SK-N-SH (cell line): ENCODE measurements at regions not wholly inside any gene's neighbourhood (a gene's known extent, or its start where the extent isn't known, plus 50 kb on each side); places are given as distances from the start of the nearest gene placed in this dataset.
A peak's percentile ranks its signal among the peaks of the same experiment; 100 is the strongest.

Experiments
- CTCF ChIA-PET: fragments of 300-600, 350-600 bp; formaldehyde crosslinking; extraction: SDS; loops from one replicate; lab custom pipeline; 2021; lab: Yijun Ruan, JAX
- POLR2A ChIA-PET: fragments of 350-600 bp; sonication (Branson Sonifier 250); formaldehyde crosslinking; extraction: SDS; loops from one replicate; lab custom pipeline; 2020; ENCODE audit warnings: antibody characterized with exemption, inconsistent platforms; lab: Yijun Ruan, JAX
- DNase-seq: peaks from one replicate; pipeline ENCODE4 v3.0.0; 2012
- H2AFZ ChIP-seq: fragments of 200-600 bp; sonication (generic); 2 replicates; pipeline ENCODE4 v1.8.1; 2016; ENCODE audit warnings: antibody characterized with exemption, mild to moderate bottlenecking, low read depth
- H3F3A ChIP-seq: fragments of 200-600 bp; sonication (generic); replicated peaks from 2 replicates; pipeline ENCODE3; 2016; ENCODE audit warnings: antibody characterized with exemption, mild to moderate bottlenecking; ENCODE audit not compliant: insufficient read depth
- H3K27ac ChIP-seq, 2 experiments: fragments of 200-500 bp in 1 of 2; fragments of 200-600 bp in 1 of 2; sonication (Bioruptor generic) in 1 of 2; sonication (generic), shearing (Covaris generic) in 1 of 2; 2 replicates each; pipeline versions ENCODE4 v1.5.1 to v1.6.1; 2014 to 2016; ENCODE audit warnings: low read depth in 2 of 2, inconsistent platforms in 1 of 2, low read length in 1 of 2, mild to moderate bottlenecking in 1 of 2, mixed read lengths in 1 of 2
- H3K27me3 ChIP-seq: fragments of 200-600 bp; sonication (generic), shearing (Covaris generic); 2 replicates; pipeline ENCODE4 v1.6.1; 2016; ENCODE audit warnings: mixed run types; ENCODE audit not compliant: insufficient read depth
- H3K36me3 ChIP-seq, 2 experiments: fragments of 200-500 bp in 1 of 2; fragments of 200-600 bp in 1 of 2; sonication (Bioruptor generic) in 1 of 2; sonication (generic) in 1 of 2; replicated peaks in 1 of 2; 2 replicates each; pipeline versions ENCODE3 to v1.5.1; 2014 to 2016; ENCODE audit warnings: low read length in 1 of 2, mild to moderate bottlenecking in 1 of 2; ENCODE audit not compliant: insufficient read depth in 2 of 2, control insufficient read depth in 1 of 2
- H3K4me1 ChIP-seq, 2 experiments: fragments of 200-500 bp in 1 of 2; fragments of 200-600 bp in 1 of 2; sonication (Bioruptor generic) in 1 of 2; sonication (generic), shearing (Covaris generic) in 1 of 2; 2 replicates each; pipeline versions ENCODE4 v1.5.1 to v1.6.1; 2014 to 2016; ENCODE audit warnings: low read depth in 1 of 2, low read length in 1 of 2, mixed run types in 1 of 2; ENCODE audit not compliant: insufficient read depth in 2 of 2, control insufficient read depth in 1 of 2
- H3K4me2 ChIP-seq: fragments of 200-600 bp; sonication (generic), shearing (Covaris generic); 2 replicates; pipeline ENCODE4 v1.6.1; 2017; ENCODE audit warnings: mixed run types
- H3K4me3 ChIP-seq, 2 experiments: fragments of 200-500 bp in 1 of 2; fragments of 200-600 bp in 1 of 2; sonication (Bioruptor generic) in 1 of 2; sonication (generic), shearing (Covaris generic) in 1 of 2; 2 replicates each; pipeline versions ENCODE4 v1.5.1 to v1.8.1; 2014 to 2016; ENCODE audit warnings: low read depth in 2 of 2, inconsistent platforms in 1 of 2, low read length in 1 of 2, mild to moderate bottlenecking in 1 of 2, mixed read lengths in 1 of 2, moderate library complexity in 1 of 2
- H3K79me2 ChIP-seq: fragments of 200-600 bp; sonication (generic); 2 replicates; pipeline ENCODE4 v1.8.1; 2017; ENCODE audit warnings: mild to moderate bottlenecking; ENCODE audit not compliant: insufficient read depth
- H3K9ac ChIP-seq: fragments of 200-600 bp; sonication (generic); 2 replicates; pipeline ENCODE4 v1.6.1; 2017; ENCODE audit warnings: mixed run types
- H3K9me2 ChIP-seq: fragments of 200-600 bp; sonication (generic); 2 replicates; pipeline ENCODE4 v1.6.1; 2017; ENCODE audit warnings: mixed run types
- H3K9me3 ChIP-seq: fragments of 200-600 bp; sonication (generic); 2 replicates; pipeline ENCODE4 v1.6.1; 2017; ENCODE audit warnings: mixed run types, mild to moderate bottlenecking, moderate library complexity
- H4K20me1 ChIP-seq: fragments of 200-600 bp; sonication (generic); 2 replicates; pipeline ENCODE4 v1.6.1; 2017; ENCODE audit warnings: mild to moderate bottlenecking, mixed run types; ENCODE audit not compliant: insufficient read depth
- CHD2 ChIP-seq: fragments of 150-350 bp; IDR thresholded peaks from 2 replicates; pipeline ENCODE4 v1.6.1; 2018; ENCODE audit warnings: low read length; ENCODE audit not compliant: partially characterized antibody
- EP300 ChIP-seq, 2 experiments: IDR thresholded peaks; 2 replicates each; pipeline versions ENCODE4 v1.4.0 to v1.6.1; 2012; ENCODE audit warnings: borderline replicate concordance in 1 of 2, low read depth in 1 of 2, low read length in 1 of 2
- FOXM1 ChIP-seq: IDR thresholded peaks from 2 replicates; pipeline ENCODE4 v1.4.0; 2012; ENCODE audit warnings: low read depth, mild to moderate bottlenecking
- GABPA ChIP-seq: IDR thresholded peaks from 2 replicates; pipeline ENCODE4 v1.4.0; 2012; ENCODE audit warnings: low read depth, mild to moderate bottlenecking
- JUND ChIP-seq: IDR thresholded peaks from 2 replicates; pipeline ENCODE4 v1.4.0; 2012
- MEF2A ChIP-seq: IDR thresholded peaks from 2 replicates; pipeline ENCODE4 v1.4.0; 2012; ENCODE audit warnings: low read depth, borderline replicate concordance
- RFX5 ChIP-seq: IDR thresholded peaks from 2 replicates; pipeline ENCODE4 v1.6.1; 2012; ENCODE audit warnings: mild to moderate bottlenecking, improper control_type of control experiment, low read length
- SMC3 ChIP-seq: IDR thresholded peaks from 2 replicates; pipeline ENCODE4 v1.6.1; 2012; ENCODE audit warnings: low read depth, low read length, improper control_type of control experiment
- TAF1 ChIP-seq: IDR thresholded peaks from 2 replicates; pipeline ENCODE4 v1.6.1; 2012; ENCODE audit warnings: low read depth, mild to moderate bottlenecking, low read length, moderate library complexity, borderline replicate concordance
- TCF12 ChIP-seq: IDR thresholded peaks from 2 replicates; pipeline ENCODE4 v1.4.0; 2012
- TEAD4 ChIP-seq: IDR thresholded peaks from 2 replicates; pipeline ENCODE4 v1.4.0; 2012; ENCODE audit warnings: mild to moderate bottlenecking, borderline replicate concordance; ENCODE audit not compliant: insufficient read depth
- YY1 ChIP-seq: IDR thresholded peaks from 2 replicates; pipeline ENCODE4 v1.4.0; 2012; ENCODE audit warnings: low read depth, mild to moderate bottlenecking
- WGBS: methylation state at CpG from one replicate; pipeline ENCODE4 v1.1.6; 2017; ENCODE audit warnings: low lambda C conversion rate; 5-methylcytosine and 5-hydroxymethylcytosine counted together
- TF ChIP-seq, protein P1 (sequence below): IDR thresholded peaks from 2 replicates; pipeline ENCODE4; 2012
- TF ChIP-seq, protein P2 (sequence below): IDR thresholded peaks from 2 replicates; pipeline ENCODE4 v1.4.0; 2012; ENCODE audit warnings: low read depth, borderline replicate concordance
- TF ChIP-seq, protein P3 (sequence below): fragments of 200-600 bp; sonication (generic); IDR thresholded peaks from 2 replicates; pipeline ENCODE4 v1.6.1; 2017; ENCODE audit warnings: antibody characterized with exemption, mild to moderate bottlenecking, moderate library complexity
- TF ChIP-seq, protein P4 (sequence below): IDR thresholded peaks from 2 replicates; pipeline ENCODE4 v1.6.1; 2012; ENCODE audit warnings: mild to moderate bottlenecking, low read depth, low read length, moderate library complexity
- TF ChIP-seq, protein P5 (sequence below): IDR thresholded peaks from 2 replicates; pipeline ENCODE4 v1.4.0; 2012; ENCODE audit warnings: low read depth, borderline replicate concordance
- TF ChIP-seq, protein P6 (sequence below): IDR thresholded peaks from 2 replicates; pipeline ENCODE4 v1.4.0; 2012; ENCODE audit warnings: low read depth

DNA sequence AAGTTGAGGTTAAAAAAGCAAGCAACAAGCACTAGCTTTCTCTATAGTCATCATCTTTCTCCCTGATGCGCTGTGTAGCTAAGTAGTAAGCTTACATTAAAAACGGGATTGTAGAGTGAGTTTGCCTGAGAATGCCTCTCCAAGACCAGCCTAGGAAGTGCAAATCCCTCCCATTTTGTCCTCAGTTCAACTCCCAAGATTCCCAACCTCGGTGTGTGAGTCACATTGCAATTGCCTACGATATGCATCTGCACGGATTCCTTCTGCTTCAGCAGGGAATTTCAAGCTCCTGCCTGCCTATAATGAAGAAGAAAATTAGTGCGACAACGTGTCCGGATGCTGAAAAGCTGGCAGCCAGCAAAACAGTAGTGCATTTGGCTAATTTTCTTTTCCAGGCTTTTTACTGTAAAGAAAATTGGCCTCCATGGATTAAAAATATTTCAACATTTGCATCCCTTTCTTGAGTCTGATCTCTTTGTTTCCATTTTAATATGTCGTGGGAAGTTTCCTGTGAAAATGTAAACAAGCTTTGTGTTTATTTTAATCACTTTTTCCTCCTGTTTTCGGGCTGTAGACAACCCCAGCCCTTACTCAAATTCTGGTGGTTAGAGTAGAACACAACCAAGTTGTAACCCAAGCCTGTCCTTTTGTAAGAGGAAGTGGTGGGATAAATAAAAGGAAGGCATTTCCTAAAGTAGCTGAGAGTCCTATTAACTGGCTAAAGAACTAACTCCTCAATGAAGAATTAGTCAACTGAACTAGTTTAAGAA, 58.4 kb upstream of the TET2 start (continued):
- TF ChIP-seq, protein P1, sequence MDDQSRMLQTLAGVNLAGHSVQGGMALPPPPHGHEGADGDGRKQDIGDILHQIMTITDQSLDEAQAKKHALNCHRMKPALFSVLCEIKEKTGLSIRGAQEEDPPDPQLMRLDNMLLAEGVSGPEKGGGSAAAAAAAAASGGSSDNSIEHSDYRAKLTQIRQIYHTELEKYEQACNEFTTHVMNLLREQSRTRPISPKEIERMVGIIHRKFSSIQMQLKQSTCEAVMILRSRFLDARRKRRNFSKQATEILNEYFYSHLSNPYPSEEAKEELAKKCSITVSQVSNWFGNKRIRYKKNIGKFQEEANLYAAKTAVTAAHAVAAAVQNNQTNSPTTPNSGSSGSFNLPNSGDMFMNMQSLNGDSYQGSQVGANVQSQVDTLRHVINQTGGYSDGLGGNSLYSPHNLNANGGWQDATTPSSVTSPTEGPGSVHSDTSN: peak; percentile 58
- TF ChIP-seq, protein P2, sequence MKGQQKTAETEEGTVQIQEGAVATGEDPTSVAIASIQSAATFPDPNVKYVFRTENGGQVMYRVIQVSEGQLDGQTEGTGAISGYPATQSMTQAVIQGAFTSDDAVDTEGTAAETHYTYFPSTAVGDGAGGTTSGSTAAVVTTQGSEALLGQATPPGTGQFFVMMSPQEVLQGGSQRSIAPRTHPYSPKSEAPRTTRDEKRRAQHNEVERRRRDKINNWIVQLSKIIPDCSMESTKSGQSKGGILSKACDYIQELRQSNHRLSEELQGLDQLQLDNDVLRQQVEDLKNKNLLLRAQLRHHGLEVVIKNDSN: no peak
- TF ChIP-seq, protein P3, sequence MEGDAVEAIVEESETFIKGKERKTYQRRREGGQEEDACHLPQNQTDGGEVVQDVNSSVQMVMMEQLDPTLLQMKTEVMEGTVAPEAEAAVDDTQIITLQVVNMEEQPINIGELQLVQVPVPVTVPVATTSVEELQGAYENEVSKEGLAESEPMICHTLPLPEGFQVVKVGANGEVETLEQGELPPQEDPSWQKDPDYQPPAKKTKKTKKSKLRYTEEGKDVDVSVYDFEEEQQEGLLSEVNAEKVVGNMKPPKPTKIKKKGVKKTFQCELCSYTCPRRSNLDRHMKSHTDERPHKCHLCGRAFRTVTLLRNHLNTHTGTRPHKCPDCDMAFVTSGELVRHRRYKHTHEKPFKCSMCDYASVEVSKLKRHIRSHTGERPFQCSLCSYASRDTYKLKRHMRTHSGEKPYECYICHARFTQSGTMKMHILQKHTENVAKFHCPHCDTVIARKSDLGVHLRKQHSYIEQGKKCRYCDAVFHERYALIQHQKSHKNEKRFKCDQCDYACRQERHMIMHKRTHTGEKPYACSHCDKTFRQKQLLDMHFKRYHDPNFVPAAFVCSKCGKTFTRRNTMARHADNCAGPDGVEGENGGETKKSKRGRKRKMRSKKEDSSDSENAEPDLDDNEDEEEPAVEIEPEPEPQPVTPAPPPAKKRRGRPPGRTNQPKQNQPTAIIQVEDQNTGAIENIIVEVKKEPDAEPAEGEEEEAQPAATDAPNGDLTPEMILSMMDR: no peak
- TF ChIP-seq GABPA (no peak), EP300 (IDR thresholded peaks at IDR 0.05; ENCODE audit: borderline replicate concordance in 1 of 2, low read depth in 1 of 2, low read length in 1 of 2) (peak; percentile 26 to 67; a peak in 1 of 4 replicates), CHD2 (no peak), MEF2A (no peak), SMC3 (no peak)
- TF ChIP-seq, protein P4, sequence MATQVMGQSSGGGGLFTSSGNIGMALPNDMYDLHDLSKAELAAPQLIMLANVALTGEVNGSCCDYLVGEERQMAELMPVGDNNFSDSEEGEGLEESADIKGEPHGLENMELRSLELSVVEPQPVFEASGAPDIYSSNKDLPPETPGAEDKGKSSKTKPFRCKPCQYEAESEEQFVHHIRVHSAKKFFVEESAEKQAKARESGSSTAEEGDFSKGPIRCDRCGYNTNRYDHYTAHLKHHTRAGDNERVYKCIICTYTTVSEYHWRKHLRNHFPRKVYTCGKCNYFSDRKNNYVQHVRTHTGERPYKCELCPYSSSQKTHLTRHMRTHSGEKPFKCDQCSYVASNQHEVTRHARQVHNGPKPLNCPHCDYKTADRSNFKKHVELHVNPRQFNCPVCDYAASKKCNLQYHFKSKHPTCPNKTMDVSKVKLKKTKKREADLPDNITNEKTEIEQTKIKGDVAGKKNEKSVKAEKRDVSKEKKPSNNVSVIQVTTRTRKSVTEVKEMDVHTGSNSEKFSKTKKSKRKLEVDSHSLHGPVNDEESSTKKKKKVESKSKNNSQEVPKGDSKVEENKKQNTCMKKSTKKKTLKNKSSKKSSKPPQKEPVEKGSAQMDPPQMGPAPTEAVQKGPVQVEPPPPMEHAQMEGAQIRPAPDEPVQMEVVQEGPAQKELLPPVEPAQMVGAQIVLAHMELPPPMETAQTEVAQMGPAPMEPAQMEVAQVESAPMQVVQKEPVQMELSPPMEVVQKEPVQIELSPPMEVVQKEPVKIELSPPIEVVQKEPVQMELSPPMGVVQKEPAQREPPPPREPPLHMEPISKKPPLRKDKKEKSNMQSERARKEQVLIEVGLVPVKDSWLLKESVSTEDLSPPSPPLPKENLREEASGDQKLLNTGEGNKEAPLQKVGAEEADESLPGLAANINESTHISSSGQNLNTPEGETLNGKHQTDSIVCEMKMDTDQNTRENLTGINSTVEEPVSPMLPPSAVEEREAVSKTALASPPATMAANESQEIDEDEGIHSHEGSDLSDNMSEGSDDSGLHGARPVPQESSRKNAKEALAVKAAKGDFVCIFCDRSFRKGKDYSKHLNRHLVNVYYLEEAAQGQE: peak; percentile 74; the same call in 1 of the 2 replicates
- TF ChIP-seq, all 33 proteins: peak for 14

DNA sequence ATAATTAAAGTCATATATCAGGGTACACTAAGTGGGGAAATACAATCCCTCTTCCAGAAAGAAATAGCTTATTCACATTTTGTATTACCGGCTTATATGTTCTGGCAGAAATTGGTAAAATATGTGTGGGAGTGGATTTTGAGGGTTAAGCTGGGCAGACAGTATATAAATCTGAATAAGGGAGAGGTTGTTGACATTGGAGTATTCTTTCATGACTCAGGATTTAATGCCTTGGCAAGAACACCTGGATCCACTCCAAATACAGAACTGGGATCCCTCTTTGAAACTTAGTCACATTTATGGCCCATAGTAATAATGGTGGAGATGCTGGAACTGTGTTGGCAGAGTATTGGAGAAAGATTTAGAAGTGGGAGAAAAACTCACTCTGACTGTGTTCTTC, 54.3 kb upstream of the TET2 start:
- Histone ChIP-seq H4K20me1 (no peaks in the 10 kb centered on the region), H3K27ac (peak overlapping the region in 1 of 2 experiments; percentile 82; a peak in 2 of 4 replicates), H3K4me2 (peak overlapping the region; percentile 7; the same call in 1 of the 2 replicates), H2AFZ (no peak overlapping the region), H3K9me2 (no peaks in the 10 kb centered on the region), H3K27me3 (no peaks in the 10 kb centered on the region), H3F3A (peaks cover 32% of the 10 kb centered on the region), H3K36me3 (no peaks in the 10 kb centered on the region), H3K9me3 (peaks cover 14% of the 10 kb centered on the region), H3K79me2 (no peaks in the 10 kb centered on the region), H3K4me1 (peaks cover 0 to 17% of the 10 kb centered on the region in 2 experiments; a peak in 3 of 4 replicates), H3K4me3 (no peak overlapping the region), H3K9ac (no peak overlapping the region)
- WGBS: 10% methylated on average over 1 of the region's 1 CpG
- DNase-seq: no peak
- POLR2A ChIA-PET: no interaction called here
- CTCF ChIA-PET: no interaction called here
- TF ChIP-seq, protein P1: peak; percentile 96
- TF ChIP-seq JUND (peak; percentile 82), EP300 (IDR thresholded peaks at IDR 0.05; ENCODE audit: borderline replicate concordance in 1 of 2, low read depth in 1 of 2, low read length in 1 of 2) (peak; percentile 46 to 84; a peak in 3 of 4 replicates), TAF1 (no peak), YY1 (no peak), TCF12 (peak; percentile 91), RFX5 (no peak), FOXM1 (peak; percentile 75; the same call in 1 of the 2 replicates), MEF2A (0 out of 2 replicates have a peak, but pooled peaks have one; percentile 22), GABPA (no peak), TEAD4 (peak; percentile 92)
- TF ChIP-seq, protein P5, sequence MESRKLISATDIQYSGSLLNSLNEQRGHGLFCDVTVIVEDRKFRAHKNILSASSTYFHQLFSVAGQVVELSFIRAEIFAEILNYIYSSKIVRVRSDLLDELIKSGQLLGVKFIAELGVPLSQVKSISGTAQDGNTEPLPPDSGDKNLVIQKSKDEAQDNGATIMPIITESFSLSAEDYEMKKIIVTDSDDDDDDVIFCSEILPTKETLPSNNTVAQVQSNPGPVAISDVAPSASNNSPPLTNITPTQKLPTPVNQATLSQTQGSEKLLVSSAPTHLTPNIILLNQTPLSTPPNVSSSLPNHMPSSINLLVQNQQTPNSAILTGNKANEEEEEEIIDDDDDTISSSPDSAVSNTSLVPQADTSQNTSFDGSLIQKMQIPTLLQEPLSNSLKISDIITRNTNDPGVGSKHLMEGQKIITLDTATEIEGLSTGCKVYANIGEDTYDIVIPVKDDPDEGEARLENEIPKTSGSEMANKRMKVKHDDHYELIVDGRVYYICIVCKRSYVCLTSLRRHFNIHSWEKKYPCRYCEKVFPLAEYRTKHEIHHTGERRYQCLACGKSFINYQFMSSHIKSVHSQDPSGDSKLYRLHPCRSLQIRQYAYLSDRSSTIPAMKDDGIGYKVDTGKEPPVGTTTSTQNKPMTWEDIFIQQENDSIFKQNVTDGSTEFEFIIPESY: peak; percentile 71; the same call in 1 of the 2 replicates
- TF ChIP-seq, protein P6, sequence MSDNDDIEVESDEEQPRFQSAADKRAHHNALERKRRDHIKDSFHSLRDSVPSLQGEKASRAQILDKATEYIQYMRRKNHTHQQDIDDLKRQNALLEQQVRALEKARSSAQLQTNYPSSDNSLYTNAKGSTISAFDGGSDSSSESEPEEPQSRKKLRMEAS: 0 out of 2 replicates have a peak, but pooled peaks have one; percentile 35
